K562 (cell line): ENCODE measurements at regions not wholly inside any gene's neighbourhood (a gene's known extent, or its start where the extent isn't known, plus 50 kb on each side); places are given as distances from the start of the nearest gene placed in this dataset.
A peak's percentile ranks its signal among the peaks of the same experiment; 100 is the strongest.

ENCODE experiments used
- ATAC-seq: fragments of 200-7000 bp; cut with Tn5 transposase; 3 replicates; pipeline ENCODE4 v1.9.1; 2020; ENCODE audit warnings: moderate library complexity
- BruUV-seq: library from RNA; stranded (reverse); fragments of 400-500 nt; replicated peaks from 2 replicates; lab custom pipeline; 2021; lab: Mats Ljungman, UMichigan
- CTCF ChIA-PET: fragments of 300-600 bp; formaldehyde crosslinking; extraction: SDS; loops from one replicate; lab custom pipeline; 2021; ENCODE audit warnings: low intra/inter-chr PET ratio; lab: Yijun Ruan, JAX
- POLR2A ChIA-PET: fragments of 300-600, 350-650 bp; sonication (Branson Sonifier 250); formaldehyde crosslinking; extraction: SDS; loops from one replicate; lab custom pipeline; 2021; ENCODE audit warnings: antibody characterized with exemption, inconsistent platforms; lab: Yijun Ruan, JAX
- DNase-seq, 4 experiments: peaks; one replicate each; pipeline versions ENCODE4 v3.0.0 to v3.0.0-alpha.2; 2011 to 2018; ENCODE audit warnings: low spot score in 3 of 4, mixed read lengths in 3 of 4; ENCODE audit errors: extremely low read depth in 1 of 4
- FAIRE-seq: peaks from 2 replicates; lab custom pipeline; 2011; peaks lifted over from hg19 to GRCh38; lab: Jason Lieb, UNC
- H2AFZ ChIP-seq: 2 replicates; pipeline ENCODE4 v1.6.0; 2011; ENCODE audit warnings: low read depth, low read length, control low read depth, inconsistent platforms
- H3K27ac ChIP-seq: fragments of 200-600 bp; 3 replicates; pipeline ENCODE4 v1.8.0; 2011; ENCODE audit warnings: low read depth, mild to moderate bottlenecking, control low read depth, inconsistent platforms, low read length, moderate library complexity, mixed read lengths; ENCODE audit errors: extremely low read depth
- H3K27me3 ChIP-seq, 2 experiments: fragments of 300-600 bp in 1 of 2; 2 replicates in 1 of 2; 3 replicates in 1 of 2; pipeline versions ENCODE4 v1.6.0 to v1.8.0; 2011; ENCODE audit warnings: inconsistent platforms in 2 of 2, low read length in 2 of 2, mild to moderate bottlenecking in 1 of 2, mixed read lengths in 1 of 2, moderate library complexity in 1 of 2; ENCODE audit not compliant: control insufficient read depth in 2 of 2, insufficient read depth in 2 of 2
- H3K36me3 ChIP-seq: fragments of 300-600 bp; 3 replicates; pipeline ENCODE4 v1.8.0; 2011; ENCODE audit warnings: mild to moderate bottlenecking, low read length, inconsistent platforms; ENCODE audit not compliant: control insufficient read depth, insufficient read depth
- H3K4me1 ChIP-seq, 2 experiments: fragments of 200-600 bp in 1 of 2; replicated peaks in 1 of 2; 2 replicates in 1 of 2; 3 replicates in 1 of 2; pipeline versions ENCODE4 v1.5.1 to v1.8.0; 2011; ENCODE audit warnings: inconsistent platforms in 2 of 2, low read length in 2 of 2, mild to moderate bottlenecking in 1 of 2, mixed read lengths in 1 of 2, moderate library complexity in 1 of 2; ENCODE audit not compliant: control insufficient read depth in 2 of 2, insufficient read depth in 2 of 2
- H3K4me2 ChIP-seq: 2 replicates; pipeline ENCODE4 v1.6.1; 2011; ENCODE audit warnings: low read length, control low read depth, inconsistent platforms, mixed read lengths; ENCODE audit not compliant: insufficient read depth
- H3K4me3 ChIP-seq: fragments of 200-600 bp; sonication (generic), shearing (Covaris generic); 2 replicates; pipeline ENCODE4 v1.5.1; 2016; ENCODE audit warnings: control low read depth, inconsistent platforms
- H3K79me2 ChIP-seq: fragments of 200-600 bp; 3 replicates; pipeline ENCODE4 v1.8.0; 2011; ENCODE audit warnings: low read length, inconsistent platforms; ENCODE audit not compliant: control insufficient read depth, insufficient read depth
- H3K9ac ChIP-seq, 2 experiments: 2 replicates each; pipeline versions ENCODE4 v1.6.0 to v1.6.1; 2011; ENCODE audit warnings: low read depth in 2 of 2, low read length in 2 of 2, control low read depth in 1 of 2, inconsistent platforms in 1 of 2, mild to moderate bottlenecking in 1 of 2, mixed read lengths in 1 of 2; ENCODE audit not compliant: insufficient read depth in 1 of 2
- H3K9me1 ChIP-seq: one replicate; pipeline ENCODE4 v1.6.0; 2011; ENCODE audit warnings: inconsistent platforms, mild to moderate bottlenecking, low read length, moderate library complexity; ENCODE audit not compliant: control insufficient read depth, insufficient read depth
- H3K9me3 ChIP-seq: replicated peaks from 2 replicates; pipeline ENCODE4 v1.5.1; 2011; ENCODE audit warnings: low read depth, low read length, inconsistent platforms; ENCODE audit not compliant: control insufficient read depth, insufficient read depth
- H4K20me1 ChIP-seq: replicated peaks from 2 replicates; pipeline ENCODE4 v1.6.1; 2011; ENCODE audit warnings: low read length, inconsistent platforms, mixed read lengths; ENCODE audit not compliant: control insufficient read depth, insufficient read depth
- ATF1 ChIP-seq, 2 experiments: fragments of 450-650 bp in 1 of 2; IDR thresholded peaks; 2 replicates each; pipeline ENCODE4 v1.6.1; 2016; ENCODE audit warnings: missing compliant biosample characterization in 1 of 2, missing genetic modification characterization in 1 of 2
- ELF2 ChIP-seq: fragments of 250-450 bp; sonication (Bioruptor Pico); IDR thresholded peaks from 2 replicates; pipeline ENCODE4 v1.5.0; 2021; ENCODE audit warnings: mild to moderate bottlenecking
- ELK1 ChIP-seq: sonication (generic); formaldehyde crosslinking; IDR thresholded peaks from 2 replicates; pipeline ENCODE4 v1.8.1; 2022; ENCODE audit warnings: missing genetic modification reagents
- ETV5 ChIP-seq: sonication (generic); formaldehyde crosslinking; IDR thresholded peaks from 2 replicates; pipeline ENCODE4 v1.4.0; 2020; ENCODE audit warnings: low read depth, mild to moderate bottlenecking, missing genetic modification reagents
- ZNF124 ChIP-seq: sonication (generic); formaldehyde crosslinking; IDR thresholded peaks from 2 replicates; pipeline ENCODE4 v1.8.1; 2022; ENCODE audit warnings: missing genetic modification reagents
- ZNF184 ChIP-seq: sonication (generic); formaldehyde crosslinking; IDR thresholded peaks from 2 replicates; pipeline ENCODE4 v1.5.0; 2020; ENCODE audit warnings: missing genetic modification reagents
- ZNF280A ChIP-seq: fragments of 450-650 bp; IDR thresholded peaks from 2 replicates; pipeline ENCODE4 v1.6.1; 2018; ENCODE audit warnings: mild to moderate bottlenecking, low read depth; ENCODE audit not compliant: partially characterized antibody
- ZNF77 ChIP-seq: fragments of 250-450 bp; sonication (Bioruptor Pico); IDR thresholded peaks from 2 replicates; pipeline ENCODE4 v1.5.0; 2020
- WGBS: fragments of 100-300 bp; shearing (Covaris generic); methylation state at CpG from one replicate; pipeline ENCODE4 v1.1.6; 2016; ENCODE audit warnings: low coverage, mixed read lengths; ENCODE audit not compliant: insufficient coverage; ENCODE audit errors: missing lambda C conversion rate; 5-methylcytosine and 5-hydroxymethylcytosine counted together
- in situ Hi-C: fragments of 300-500 bp; cut with MboI; formaldehyde crosslinking; loops from 4 replicates; pipeline ENCODE4 v1.15.0; 2018; ENCODE audit warnings: inconsistent platforms, mixed read lengths
- intact Hi-C: fragments of 100-400 bp; cut with micrococcal nuclease; formaldehyde crosslinking; loops from 2 replicates; pipeline ENCODE4 v1.14.2; 2022

GRCh38 chr22:22099194-22099486 lies 116.6 kb upstream of the TOP3B start:
- Histone ChIP-seq H3K36me3 (no peaks in the 10 kb centered on the region), H3K9me1 (peaks cover 2% of the 10 kb centered on the region), H4K20me1 (no peaks in the 10 kb centered on the region), H3K9ac (no peak overlapping the region), H3K27me3 (peaks cover 48 to 65% of the 10 kb centered on the region in 2 experiments), H2AFZ (no peak overlapping the region), H3K79me2 (no peaks in the 10 kb centered on the region), H3K9me3 (no peaks in the 10 kb centered on the region)
- DNase-seq (peak in 1 of 4 experiments; percentile 31), FAIRE-seq (no peak)
- POLR2A ChIA-PET, result interaction anchor here (0.6 to 6.4 kb wide), 9 partner anchors 8 to 245 kb away, joined by 3 to 98 read pairs (median 3); no protein-coding TSS in a partner anchor
- intact Hi-C loops, result no loop called here
- WGBS, result 1% methylated on average over 5 of the region's 5 CpGs
- CTCF ChIA-PET, result interaction anchor here (0.6 to 2.4 kb wide), 4 partner anchors 57 to 495 kb away, joined by 3 to 19 read pairs (median 10); no protein-coding TSS in a partner anchor
- peak; percentile 52; the same call in 1 of the 2 replicates for TF ChIP-seq ZNF124 (CRISPR knock-in tag)
- no peak for TF ChIP-seq ELF2 (CRISPR knock-in tag)
- 0 out of 2 replicates have a peak, but pooled peaks have one; percentile 22 for TF ChIP-seq ELK1 (CRISPR knock-in tag)
- no peak for TF ChIP-seq ETV5 (CRISPR knock-in tag)
- no peak for TF ChIP-seq ZNF280A
- TF ChIP-seq ZNF184 (CRISPR knock-in tag), result 0 out of 2 replicates have a peak, but pooled peaks have one; percentile 0
- no peak for TF ChIP-seq ZNF77 (CRISPR knock-in tag)
- TF ChIP-seq ATF1 (CRISPR knock-in tag; IDR thresholded peaks at IDR 0.05), result 0 out of 2 replicates have a peak, but pooled peaks have one; percentile 19
- TF ChIP-seq ATF1 (tag; IDR thresholded peaks at IDR 0.05), result no peak
- TF ChIP-seq, all 486 proteins: peak for 4
- Histone ChIP-seq H3K4me1 (peaks cover 0 to 2% of the 10 kb centered on the region in 2 experiments; a peak in 2 of 5 replicates), H3K4me2 (no peak overlapping the region), H3K27ac (no peak overlapping the region), H3K4me3 (no peak overlapping the region)
- in situ Hi-C loops, result no loop called here
- ATAC-seq, result no peak
- no TSS peak for BruUV-seq
